ENCODE measurements at regions not wholly inside any gene's neighbourhood (a gene's known extent, or its start where the extent isn't known, plus 50 kb on each side); places are given as distances from the start of the nearest gene placed in this dataset.

DNA sequence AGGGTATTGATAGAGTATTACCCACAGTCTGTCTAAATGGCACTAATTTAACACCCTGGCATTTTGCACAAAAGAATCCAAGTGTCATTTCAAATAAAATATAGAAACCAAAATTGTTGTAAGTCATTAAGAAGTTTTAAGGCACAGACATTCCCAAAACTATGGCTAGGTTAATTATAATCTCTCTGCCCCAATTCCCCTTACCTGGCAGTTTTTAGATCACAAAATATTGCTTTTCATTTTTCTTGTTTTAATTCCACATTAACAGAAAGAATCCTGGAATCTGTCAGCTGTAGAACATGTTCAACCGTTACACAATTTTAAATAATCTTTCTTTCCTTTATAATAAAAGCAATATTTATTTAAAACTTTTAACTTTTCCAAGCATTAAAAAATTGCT, 56.1 kb upstream of the PALS2 start:
- no peak for FAIRE-seq
- no peak for DNase-seq (ENCODE audit: low spot score)

DNA sequence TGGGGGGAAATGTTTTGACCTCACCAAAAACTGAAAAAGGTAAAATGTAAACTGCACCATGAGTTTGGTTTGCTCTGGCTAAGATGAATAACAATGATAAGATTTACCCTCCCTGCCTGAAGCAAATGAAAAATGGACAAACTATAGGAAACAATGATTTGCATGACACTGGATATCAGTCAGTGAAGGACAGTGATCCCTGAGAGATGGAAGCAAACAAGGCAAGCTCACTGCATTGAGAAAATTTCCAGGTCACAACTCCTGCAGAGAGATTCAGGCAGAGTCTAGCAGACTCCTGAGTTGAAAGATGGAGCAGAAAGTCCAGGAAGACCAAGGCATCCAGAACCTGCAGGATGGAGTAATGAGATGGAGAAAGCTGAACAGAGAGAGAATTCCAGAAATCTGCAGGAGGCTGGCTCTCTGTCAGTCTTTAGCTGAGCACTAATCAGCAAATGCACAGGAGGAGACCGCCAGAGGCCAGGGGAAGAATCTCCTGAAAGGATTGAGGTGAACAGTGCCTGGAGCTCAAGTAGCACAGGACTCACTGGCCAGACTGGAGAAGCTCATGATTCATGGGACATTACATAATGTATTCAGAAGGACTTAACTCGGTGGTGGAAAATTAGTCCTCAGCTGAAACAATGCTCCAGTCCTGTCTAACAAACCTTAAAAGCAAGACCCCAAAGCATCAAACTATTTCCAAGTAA, 51.2 kb upstream of the PALS2 start:
- FAIRE-seq, result no peak
- no peak for DNase-seq (ENCODE audit: low spot score)
